LNCaP clone FGC (cell line): ENCODE measurements at regions not wholly inside any gene's neighbourhood (a gene's known extent, or its start where the extent isn't known, plus 50 kb on each side); places are given as distances from the start of the nearest gene placed in this dataset.

Source experiments
- DNase-seq: peaks from one replicate; pipeline ENCODE4 v3.0.0-alpha.2; 2011; ENCODE audit warnings: low read depth
- H3K4me3 ChIP-seq: 2 replicates; pipeline ENCODE4 v1.5.1; 2011; ENCODE audit warnings: mild to moderate bottlenecking, low read depth, low read length, control low read depth
- CTCF ChIP-seq: IDR thresholded peaks from 2 replicates; pipeline ENCODE4 v1.5.1; 2012; ENCODE audit warnings: mild to moderate bottlenecking; ENCODE audit not compliant: control insufficient read depth, insufficient read depth; ENCODE audit errors: extremely low read depth

- TF ChIP-seq CTCF, result no peak
- no peak overlapping the region for H3K4me3 ChIP-seq
- no peak for DNase-seq
These were observed 673.4 kb downstream of the DTWD2 start for GRCh38 chr5:118314931-118315330.

- DNase-seq, result no peak
- no peak overlapping the region for H3K4me3 ChIP-seq
- no peak for TF ChIP-seq CTCF
These were observed 677.1 kb downstream of the DTWD2 start for GRCh38 chr5:118311103-118311819.

DNA sequence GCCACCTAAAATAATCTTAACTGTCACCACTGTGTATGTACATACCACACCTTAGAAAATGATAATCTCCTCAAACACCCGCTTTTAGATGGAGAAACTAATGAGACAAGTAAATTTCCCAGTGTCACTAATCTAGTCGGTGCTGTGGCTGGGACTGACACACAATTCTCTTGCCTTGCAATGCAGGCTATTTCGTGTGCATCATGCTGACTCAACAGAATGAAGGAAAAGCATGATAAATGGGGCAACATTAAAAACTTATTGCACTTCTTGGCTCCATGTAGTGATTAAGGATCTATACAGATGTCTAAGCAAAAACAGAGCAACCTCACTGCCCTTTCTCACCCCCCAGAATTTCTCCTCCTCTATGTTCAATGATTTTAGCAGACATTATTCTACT, 677.9 kb downstream of the DTWD2 start:
- DNase-seq, result no peak
- TF ChIP-seq CTCF, result no peak
- H3K4me3 ChIP-seq, result no peak overlapping the region

DNA sequence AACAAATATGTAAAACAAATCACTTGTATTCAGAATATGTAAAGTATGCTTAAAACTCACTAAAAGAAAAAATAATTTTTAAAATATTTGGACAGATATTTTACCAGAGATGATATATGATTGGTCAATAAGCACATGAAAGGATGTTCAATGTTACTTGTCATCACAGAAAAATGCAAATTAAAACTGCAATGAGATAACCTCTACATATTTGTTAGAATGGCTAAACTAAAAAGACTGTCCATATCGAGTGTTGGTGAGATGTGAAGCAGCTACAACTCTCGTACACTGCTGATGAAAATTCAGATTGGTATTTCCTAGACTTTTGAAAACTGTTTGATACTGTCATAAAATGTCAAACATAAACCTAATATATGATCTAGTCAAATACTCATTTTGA, 685.1 kb downstream of the DTWD2 start:
- no peak overlapping the region for H3K4me3 ChIP-seq
- no peak for DNase-seq
- no peak for TF ChIP-seq CTCF

DNA sequence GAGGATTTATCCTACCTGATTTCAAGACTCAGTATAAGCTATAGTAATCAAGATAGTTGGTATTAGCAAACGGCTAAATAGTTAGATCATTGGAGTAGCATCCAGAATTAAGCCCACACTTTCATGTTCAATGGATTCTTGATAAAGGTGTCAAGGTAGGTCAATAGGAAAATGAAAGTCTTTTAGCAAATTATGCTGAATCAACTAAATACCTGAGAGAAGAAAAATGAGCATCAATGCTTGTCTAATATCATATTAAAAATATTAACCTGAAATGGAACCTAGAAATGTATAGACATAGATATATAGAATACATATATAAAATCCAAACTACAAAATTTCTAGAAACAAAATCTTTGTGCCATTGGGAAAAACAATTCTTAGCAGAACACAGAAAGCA, 685.6 kb downstream of the DTWD2 start:
- TF ChIP-seq CTCF, result no peak
- no peak for DNase-seq
- no peak overlapping the region for H3K4me3 ChIP-seq

GRCh38 chr5:118301696-118302095, 686.7 kb downstream of the DTWD2 start:
- no peak overlapping the region for H3K4me3 ChIP-seq
- no peak for TF ChIP-seq CTCF
- no peak for DNase-seq

DNA sequence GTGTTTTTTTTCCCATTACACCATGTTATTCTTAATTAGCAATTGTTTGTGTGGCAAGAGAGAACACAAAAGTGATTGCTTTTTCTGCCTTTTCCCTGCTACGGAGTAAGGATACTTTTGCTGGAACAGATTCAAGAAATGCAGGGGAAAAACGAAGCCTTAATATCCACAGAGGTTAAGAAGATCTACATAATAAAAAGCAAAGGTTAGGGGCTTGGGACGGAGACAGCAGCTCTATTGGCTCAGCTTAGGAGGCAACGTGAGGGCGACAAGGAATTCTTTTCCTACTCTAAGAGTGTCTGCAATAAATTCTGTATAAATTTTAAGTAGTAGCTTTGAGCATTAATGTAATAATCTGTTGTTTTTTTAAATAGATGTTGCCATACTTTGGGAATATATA, 693.3 kb downstream of the DTWD2 start:
- no peak for TF ChIP-seq CTCF

More for the DNA sequence above, 693.3 kb downstream of the DTWD2 start:
- no peak for DNase-seq
- H3K4me3 ChIP-seq, result no peak overlapping the region
